Prostate gland (tissue), 2 donors: ENCODE measurements at regions not wholly inside any gene's neighbourhood (a gene's known extent, or its start where the extent isn't known, plus 50 kb on each side); places are given as distances from the start of the nearest gene placed in this dataset.
"Not testable (repeated sequence)": the region's sequence is repeated elsewhere in the genome, so short reads cannot be mapped to it uniquely, and the experiment has no call there.

ENCODE experiments used
- DNase-seq: peaks from one replicate; pipeline ENCODE4 v3.0.0-alpha.2; 2019; ENCODE audit warnings: low spot score
- H3K27ac ChIP-seq, 2 donors: fragments of 200-600 bp; sonication (generic); 2 replicates each; pipeline ENCODE4 v1.5.1; 2017 to 2019
- H3K27me3 ChIP-seq: fragments of 200-600 bp; sonication (generic); replicated peaks from 2 replicates; pipeline ENCODE4 v1.5.1; 2019; ENCODE audit not compliant: insufficient read depth
- H3K36me3 ChIP-seq, 2 donors: fragments of 200-600 bp; sonication (generic); 1 replicate in 1 of 2; 2 replicates in 1 of 2; pipeline versions ENCODE4 v1.5.1 to v1.8.1; 2017 to 2019
- H3K4me1 ChIP-seq: fragments of 200-600 bp; sonication (generic); replicated peaks from 2 replicates; pipeline ENCODE4 v1.5.1; 2019
- H3K4me3 ChIP-seq, 2 donors: fragments of 200-600 bp; sonication (generic); 2 replicates each; pipeline ENCODE4 v1.5.1; 2017 to 2019
- H3K9me3 ChIP-seq: fragments of 200-600 bp; sonication (generic); 2 replicates; pipeline ENCODE4 v1.5.1; 2017
- CTCF ChIP-seq, 4 experiments: fragments of 200-600 bp in 2 of 4; fragments of 450-650 bp in 2 of 4; sonication (generic) in 2 of 4; IDR thresholded peaks; 1 replicate in 3 of 4; 2 replicates in 1 of 4; pipeline ENCODE4 v1.5.1; 2016 to 2019; ENCODE audit warnings: antibody characterized with exemption in 4 of 4, mild to moderate bottlenecking in 2 of 4, moderate library complexity in 2 of 4
- POLR2A ChIP-seq: fragments of 450-650 bp; IDR thresholded peaks from one replicate; pipeline ENCODE4 v1.6.1; 2016; ENCODE audit warnings: antibody characterized with exemption, mild to moderate bottlenecking
- POLR2AphosphoS5 ChIP-seq: sonication (generic); formaldehyde crosslinking; IDR thresholded peaks from one replicate; pipeline ENCODE4 v1.6.1; 2017; ENCODE audit warnings: antibody characterized with exemption
- WGBS: methylation state at CpG from one replicate; pipeline ENCODE4 v1.1.5; 2018; 5-methylcytosine and 5-hydroxymethylcytosine counted together
- intact Hi-C: fragments of 100-400 bp; cut with DNase I; formaldehyde crosslinking; loops from one replicate; pipeline ENCODE4 v1.14.2; 2022

- intact Hi-C loops = no loop called here
- Histone ChIP-seq H3K9me3 (no peaks in the 10 kb centered on the region), H3K36me3 (no peaks in the 10 kb centered on the region), H3K4me3 (no peak overlapping the region), H3K4me1 (no peaks in the 10 kb centered on the region), H3K27ac (no peak overlapping the region), H3K27me3 (no peaks in the 10 kb centered on the region)
- TF ChIP-seq POLR2A (no peak), POLR2AphosphoS5 (no peak), CTCF (IDR thresholded peaks at IDR 0.05) (no peak)
- WGBS = 87% methylated on average over 5 of the region's 5 CpGs
- DNase-seq = no peak
These were observed 80.6 kb upstream of the LRCH1 start for GRCh38 chr13:46472384-46472783.

GRCh38 chr13:46469699-46470098, 82.6 kb upstream of the RUBCNL start:
- DNase-seq, H3K36me3 ChIP-seq, H3K4me1 ChIP-seq, H3K27ac ChIP-seq, H3K4me3 ChIP-seq, H3K9me3 ChIP-seq, H3K27me3 ChIP-seq, intact Hi-C loops: not testable (repeated sequence)
- 82% methylated on average over 12 of the region's 12 CpGs for WGBS

GRCh38 chr13:46468570-46469463, 81.8 kb upstream of the RUBCNL start:
- 1% methylated on average over 2 of the region's 2 CpGs for WGBS
- Histone ChIP-seq H3K27ac (no peak overlapping the region), H3K4me1 (no peaks in the 10 kb centered on the region), H3K36me3 (no peaks in the 10 kb centered on the region), H3K9me3 (no peaks in the 10 kb centered on the region), H3K27me3 (no peaks in the 10 kb centered on the region), H3K4me3 (no peak overlapping the region)
- peak; percentile 55 for DNase-seq
- intact Hi-C loops = no loop called here
- TF ChIP-seq POLR2A (no peak), CTCF (IDR thresholded peaks at IDR 0.05) (no peak), POLR2AphosphoS5 (peak; percentile 89)

- H3K4me3 ChIP-seq, H3K27ac ChIP-seq, H3K9me3 ChIP-seq, DNase-seq, intact Hi-C loops, H3K4me1 ChIP-seq, H3K36me3 ChIP-seq, H3K27me3 ChIP-seq: not testable (repeated sequence)
- 22% methylated on average over 10 of the region's 10 CpGs for WGBS
These were observed 80.6 kb upstream of the RUBCNL start for GRCh38 chr13:46467694-46468093.

- H3K36me3 ChIP-seq, H3K4me3 ChIP-seq, H3K9me3 ChIP-seq, DNase-seq, H3K27ac ChIP-seq, H3K27me3 ChIP-seq, intact Hi-C loops, H3K4me1 ChIP-seq: not testable (repeated sequence)
- 81% methylated on average over 7 of the region's 7 CpGs for WGBS
These were observed 79.0 kb upstream of the RUBCNL start for GRCh38 chr13:46466074-46466473.

- TF ChIP-seq CTCF (IDR thresholded peaks at IDR 0.05) = no peak
- no peak for TF ChIP-seq POLR2A
- no peak for TF ChIP-seq POLR2AphosphoS5
- no peak for DNase-seq
- WGBS = 93% methylated on average over 20 of the region's 23 CpGs
- Histone ChIP-seq H3K9me3 (no peaks in the 10 kb centered on the region), H3K27me3 (no peaks in the 10 kb centered on the region), H3K4me1 (no peaks in the 10 kb centered on the region), H3K4me3 (no peak overlapping the region), H3K36me3 (no peaks in the 10 kb centered on the region), H3K27ac (no peak overlapping the region)
- intact Hi-C loops = no loop called here
These were observed 76.7 kb upstream of the RUBCNL start for GRCh38 chr13:46463719-46464118.

GRCh38 chr13:46460223-46460622, 73.2 kb upstream of the RUBCNL start:
- DNase-seq, H3K9me3 ChIP-seq, H3K4me3 ChIP-seq, intact Hi-C loops, H3K27me3 ChIP-seq, H3K36me3 ChIP-seq, H3K27ac ChIP-seq, H3K4me1 ChIP-seq: not testable (repeated sequence)
- 98% methylated on average over 4 of the region's 4 CpGs for WGBS

- H3K4me1 ChIP-seq, DNase-seq, H3K36me3 ChIP-seq, H3K27me3 ChIP-seq, intact Hi-C loops, H3K9me3 ChIP-seq, H3K4me3 ChIP-seq, H3K27ac ChIP-seq: not testable (repeated sequence)
- 90% methylated on average over 2 of the region's 2 CpGs for WGBS
These were observed 70.2 kb upstream of the RUBCNL start for GRCh38 chr13:46457255-46457654.

- H3K27me3 ChIP-seq, DNase-seq, H3K4me3 ChIP-seq, intact Hi-C loops, H3K9me3 ChIP-seq, H3K27ac ChIP-seq, H3K36me3 ChIP-seq, H3K4me1 ChIP-seq: not testable (repeated sequence)
- 44% methylated on average over 4 of the region's 4 CpGs for WGBS
These were observed 68.9 kb upstream of the RUBCNL start for GRCh38 chr13:46455924-46456323.
